Karpas-422 (cell line): ENCODE measurements at regions not wholly inside any gene's neighbourhood (a gene's known extent, or its start where the extent isn't known, plus 50 kb on each side); places are given as distances from the start of the nearest gene placed in this dataset.
A peak's percentile ranks its signal among the peaks of the same experiment; 100 is the strongest.
"Not testable (repeated sequence)": the region's sequence is repeated elsewhere in the genome, so short reads cannot be mapped to it uniquely, and the experiment has no call there.

Source experiments
- DNase-seq: peaks from one replicate; pipeline ENCODE4 v3.0.0-alpha.2; 2015
- H2AFZ ChIP-seq: fragments of 200-600 bp; sonication (generic); 2 replicates; pipeline ENCODE4 v1.6.1; 2014; ENCODE audit warnings: antibody characterized with exemption, low read length, mixed read lengths
- H3K27ac ChIP-seq: fragments of 200-600 bp; sonication (generic); 2 replicates; pipeline ENCODE4 v1.5.1; 2014; ENCODE audit warnings: mild to moderate bottlenecking, low read length, moderate library complexity
- H3K27me3 ChIP-seq: fragments of 200-600 bp; sonication (generic); 2 replicates; pipeline ENCODE4 v1.6.1; 2014; ENCODE audit warnings: low read length, mixed read lengths
- H3K36me3 ChIP-seq: fragments of 200-600 bp; sonication (generic); 2 replicates; pipeline ENCODE4 v1.6.1; 2014; ENCODE audit warnings: low read length, mixed read lengths; ENCODE audit not compliant: insufficient read depth
- H3K4me1 ChIP-seq: fragments of 200-600 bp; sonication (generic); 2 replicates; pipeline ENCODE4 v1.6.1; 2014; ENCODE audit warnings: mild to moderate bottlenecking, low read length, mixed read lengths
- H3K4me2 ChIP-seq: fragments of 200-600 bp; sonication (generic); 2 replicates; pipeline ENCODE4 v1.6.1; 2014; ENCODE audit warnings: low read length, low read depth, mild to moderate bottlenecking; ENCODE audit not compliant: poor library complexity, severe bottlenecking
- H3K4me3 ChIP-seq: fragments of 200-600 bp; sonication (generic); 2 replicates; pipeline ENCODE4 v1.5.1; 2014; ENCODE audit warnings: mild to moderate bottlenecking, antibody characterized with exemption, low read length, mixed read lengths
- H3K79me2 ChIP-seq: fragments of 200-600 bp; sonication (generic); 2 replicates; pipeline ENCODE4 v1.6.1; 2014; ENCODE audit warnings: mild to moderate bottlenecking, low read length, mixed read lengths
- H3K9ac ChIP-seq: fragments of 200-600 bp; sonication (generic); 2 replicates; pipeline ENCODE4 v1.6.0; 2014; ENCODE audit warnings: low read length
- H3K9me2 ChIP-seq: fragments of 200-600 bp; sonication (generic), shearing (Covaris generic); replicated peaks from 2 replicates; pipeline ENCODE4 v1.6.0; 2014; ENCODE audit warnings: mild to moderate bottlenecking, low read length, moderate library complexity; ENCODE audit not compliant: insufficient read depth
- H3K9me3 ChIP-seq: fragments of 300-700, 200-600 bp; sonication (generic); 2 replicates; pipeline ENCODE4 v1.6.1; 2014; ENCODE audit warnings: low read length, mixed read lengths
- H4K20me1 ChIP-seq: fragments of 200-600 bp; sonication (generic); 2 replicates; pipeline ENCODE4 v1.6.1; 2014; ENCODE audit warnings: mild to moderate bottlenecking, antibody characterized with exemption, low read length, low read depth; ENCODE audit not compliant: insufficient read depth

GRCh38 chr2:49656853-49657252, 502.5 kb upstream of the FSHR start:
- no peak overlapping the region for H3K4me3 ChIP-seq
- no peaks in the 10 kb centered on the region for H3K9me2 ChIP-seq
- H3K4me1 ChIP-seq: no peaks in the 10 kb centered on the region
- DNase-seq: no peak
- no peak overlapping the region for H3K27ac ChIP-seq
- H3K4me2 ChIP-seq: no peak overlapping the region
- H3K36me3 ChIP-seq: no peaks in the 10 kb centered on the region
- no peak overlapping the region for H3K9ac ChIP-seq
- no peaks in the 10 kb centered on the region for H4K20me1 ChIP-seq
- H3K27me3 ChIP-seq: no peaks in the 10 kb centered on the region
- no peak overlapping the region for H2AFZ ChIP-seq
- H3K9me3 ChIP-seq: no peaks in the 10 kb centered on the region
- H3K79me2 ChIP-seq: no peaks in the 10 kb centered on the region

- Histone ChIP-seq H3K27ac (no peak overlapping the region), H2AFZ (no peak overlapping the region), H3K36me3 (no peaks in the 10 kb centered on the region), H3K79me2 (no peaks in the 10 kb centered on the region), H3K9ac (no peak overlapping the region), H3K9me3 (no peaks in the 10 kb centered on the region), H3K9me2 (no peaks in the 10 kb centered on the region), H4K20me1 (no peaks in the 10 kb centered on the region), H3K4me2 (no peak overlapping the region), H3K4me1 (no peaks in the 10 kb centered on the region), H3K27me3 (no peaks in the 10 kb centered on the region), H3K4me3 (no peak overlapping the region)
- no peak for DNase-seq
Measured at GRCh38 chr2:49643149-49643548, 488.8 kb upstream of the FSHR start.

- no peaks in the 10 kb centered on the region for H3K4me1 ChIP-seq
- H3K27ac ChIP-seq: no peak overlapping the region
- H3K9me3 ChIP-seq: no peaks in the 10 kb centered on the region
- no peaks in the 10 kb centered on the region for H3K9me2 ChIP-seq
- no peak for DNase-seq
- no peak overlapping the region for H3K4me2 ChIP-seq
- no peak overlapping the region for H2AFZ ChIP-seq
- H4K20me1 ChIP-seq: no peaks in the 10 kb centered on the region
- no peaks in the 10 kb centered on the region for H3K27me3 ChIP-seq
- H3K36me3 ChIP-seq: no peaks in the 10 kb centered on the region
- H3K9ac ChIP-seq: no peak overlapping the region
- H3K79me2 ChIP-seq: no peaks in the 10 kb centered on the region
- H3K4me3 ChIP-seq: no peak overlapping the region
Measured at GRCh38 chr2:49640630-49641029, 486.3 kb upstream of the FSHR start.

- H3K9me3 ChIP-seq: no peaks in the 10 kb centered on the region
- no peaks in the 10 kb centered on the region for H3K9me2 ChIP-seq
- H3K27me3 ChIP-seq: no peaks in the 10 kb centered on the region
- H3K9ac ChIP-seq: no peak overlapping the region
- no peaks in the 10 kb centered on the region for H3K4me1 ChIP-seq
- H2AFZ ChIP-seq: no peak overlapping the region
- DNase-seq: no peak
- no peak overlapping the region for H3K27ac ChIP-seq
- no peaks in the 10 kb centered on the region for H4K20me1 ChIP-seq
- no peak overlapping the region for H3K4me2 ChIP-seq
- H3K4me3 ChIP-seq: no peak overlapping the region
- no peaks in the 10 kb centered on the region for H3K79me2 ChIP-seq
- no peaks in the 10 kb centered on the region for H3K36me3 ChIP-seq
Measured at GRCh38 chr2:49621016-49621415, 466.7 kb upstream of the FSHR start.

GRCh38 chr2:49619804-49620203, 465.5 kb upstream of the FSHR start:
- no peak for DNase-seq
- H2AFZ ChIP-seq: no peak overlapping the region
- H3K4me3 ChIP-seq: no peak overlapping the region
- no peaks in the 10 kb centered on the region for H4K20me1 ChIP-seq
- no peaks in the 10 kb centered on the region for H3K9me2 ChIP-seq
- H3K4me2 ChIP-seq: no peak overlapping the region
- no peak overlapping the region for H3K9ac ChIP-seq
- no peaks in the 10 kb centered on the region for H3K79me2 ChIP-seq
- H3K27me3 ChIP-seq: no peaks in the 10 kb centered on the region
- H3K36me3 ChIP-seq: no peaks in the 10 kb centered on the region
- H3K27ac ChIP-seq: no peak overlapping the region
- H3K4me1 ChIP-seq: no peaks in the 10 kb centered on the region
- H3K9me3 ChIP-seq: no peaks in the 10 kb centered on the region

GRCh38 chr2:49618491-49618890, 464.2 kb upstream of the FSHR start:
- no peaks in the 10 kb centered on the region for H3K9me2 ChIP-seq
- H4K20me1 ChIP-seq: no peaks in the 10 kb centered on the region
- H3K9ac ChIP-seq: no peak overlapping the region
- no peaks in the 10 kb centered on the region for H3K9me3 ChIP-seq
- no peak overlapping the region for H3K4me2 ChIP-seq
- H3K4me1 ChIP-seq: no peaks in the 10 kb centered on the region
- H3K79me2 ChIP-seq: no peaks in the 10 kb centered on the region
- no peak for DNase-seq
- H3K4me3 ChIP-seq: no peak overlapping the region
- no peak overlapping the region for H2AFZ ChIP-seq
- H3K36me3 ChIP-seq: no peaks in the 10 kb centered on the region
- H3K27me3 ChIP-seq: no peaks in the 10 kb centered on the region
- H3K27ac ChIP-seq: no peak overlapping the region

- Histone ChIP-seq H3K4me2 (no peak overlapping the region), H2AFZ (no peak overlapping the region), H3K4me3 (no peak overlapping the region), H3K4me1 (no peaks in the 10 kb centered on the region), H3K9me2 (no peaks in the 10 kb centered on the region), H3K36me3 (no peaks in the 10 kb centered on the region), H3K9ac (no peak overlapping the region), H3K27me3 (no peaks in the 10 kb centered on the region), H3K27ac (no peak overlapping the region), H3K9me3 (no peaks in the 10 kb centered on the region), H3K79me2 (no peaks in the 10 kb centered on the region), H4K20me1 (no peaks in the 10 kb centered on the region)
- peak; percentile 69 for DNase-seq
Measured at GRCh38 chr2:49616800-49617199, 462.5 kb upstream of the FSHR start.

- not testable (repeated sequence) for H3K27me3 ChIP-seq, H3K4me2 ChIP-seq, H3K9me3 ChIP-seq, H3K27ac ChIP-seq, DNase-seq, H3K4me1 ChIP-seq, H3K4me3 ChIP-seq, H3K79me2 ChIP-seq, H3K9me2 ChIP-seq, H4K20me1 ChIP-seq, H2AFZ ChIP-seq, H3K36me3 ChIP-seq, H3K9ac ChIP-seq
Measured at GRCh38 chr2:49611796-49612195, 457.5 kb upstream of the FSHR start.

GRCh38 chr2:49600524-49600923, 446.2 kb upstream of the FSHR start:
- H3K4me1 ChIP-seq: no peaks in the 10 kb centered on the region
- no peaks in the 10 kb centered on the region for H3K36me3 ChIP-seq
- no peaks in the 10 kb centered on the region for H3K79me2 ChIP-seq
- H3K9me3 ChIP-seq: 0 out of 2 replicates have a peak, but pooled peaks cover 3% of the 10 kb centered on the region
- DNase-seq: no peak
- no peak overlapping the region for H2AFZ ChIP-seq
- H4K20me1 ChIP-seq: no peaks in the 10 kb centered on the region
- H3K27me3 ChIP-seq: no peaks in the 10 kb centered on the region
- no peak overlapping the region for H3K4me3 ChIP-seq
- no peak overlapping the region for H3K9ac ChIP-seq
- H3K27ac ChIP-seq: no peak overlapping the region
- no peaks in the 10 kb centered on the region for H3K9me2 ChIP-seq
- no peak overlapping the region for H3K4me2 ChIP-seq
